ENCODE measurements at regions not wholly inside any gene's neighbourhood (a gene's known extent, or its start where the extent isn't known, plus 50 kb on each side); places are given as distances from the start of the nearest gene placed in this dataset.
"Not testable (repeated sequence)": the region's sequence is repeated elsewhere in the genome, so short reads cannot be mapped to it uniquely, and the experiment has no call there.

GRCh38 chr9:7653262-7653661, 146.3 kb downstream of the DMAC1 start:
- TF ChIP-seq CTCF (IDR thresholded peaks at IDR 0.05; ENCODE audit: insufficient read depth, low read length, severe bottlenecking): no peak
- FAIRE-seq (no peak), DNase-seq (ENCODE audit: low read depth) (no peak)
- no peaks in the 10 kb centered on the region for H3K36me3 ChIP-seq (ENCODE audit: control insufficient read depth, insufficient read depth, low read length)
- H3K27me3 ChIP-seq (ENCODE audit: control insufficient read depth, insufficient read depth, low read length): no peaks in the 10 kb centered on the region
- no peak overlapping the region for H3K4me3 ChIP-seq (ENCODE audit: low read depth, low read length)

- DNase-seq (ENCODE audit: low read depth): no peak
- Histone ChIP-seq H3K4me3 (ENCODE audit: low read depth, low read length) (no peak overlapping the region), H3K36me3 (ENCODE audit: control insufficient read depth, insufficient read depth, low read length) (no peaks in the 10 kb centered on the region), H3K27me3 (ENCODE audit: control insufficient read depth, insufficient read depth, low read length) (no peaks in the 10 kb centered on the region)
- FAIRE-seq: no peak
- no peak for TF ChIP-seq CTCF (IDR thresholded peaks at IDR 0.05; ENCODE audit: insufficient read depth, low read length, severe bottlenecking)
Measured at GRCh38 chr9:7640231-7640630, 159.3 kb downstream of the DMAC1 start.

- DNase-seq (ENCODE audit: low read depth) (no peak), FAIRE-seq (no peak)
- Histone ChIP-seq H3K36me3 (ENCODE audit: control insufficient read depth, insufficient read depth, low read length) (no peaks in the 10 kb centered on the region), H3K4me3 (ENCODE audit: low read depth, low read length) (no peak overlapping the region), H3K27me3 (ENCODE audit: control insufficient read depth, insufficient read depth, low read length) (no peaks in the 10 kb centered on the region)
- TF ChIP-seq CTCF (IDR thresholded peaks at IDR 0.05; ENCODE audit: insufficient read depth, low read length, severe bottlenecking): no peak
Measured at GRCh38 chr9:7639471-7639870, 160.1 kb downstream of the DMAC1 start.

- no peaks in the 10 kb centered on the region for H3K36me3 ChIP-seq (ENCODE audit: control insufficient read depth, insufficient read depth, low read length)
- DNase-seq (ENCODE audit: low read depth): no peak
- no peaks in the 10 kb centered on the region for H3K27me3 ChIP-seq (ENCODE audit: control insufficient read depth, insufficient read depth, low read length)
- no peak for FAIRE-seq
- no peak overlapping the region for H3K4me3 ChIP-seq (ENCODE audit: low read depth, low read length)
- TF ChIP-seq CTCF (IDR thresholded peaks at IDR 0.05; ENCODE audit: insufficient read depth, low read length, severe bottlenecking): no peak
Measured at GRCh38 chr9:7636838-7637467, 162.6 kb downstream of the DMAC1 start.

- FAIRE-seq: no peak
- no peaks in the 10 kb centered on the region for H3K27me3 ChIP-seq (ENCODE audit: control insufficient read depth, insufficient read depth, low read length)
- no peak overlapping the region for H3K4me3 ChIP-seq (ENCODE audit: low read depth, low read length)
- no peaks in the 10 kb centered on the region for H3K36me3 ChIP-seq (ENCODE audit: control insufficient read depth, insufficient read depth, low read length)
- TF ChIP-seq CTCF (IDR thresholded peaks at IDR 0.05; ENCODE audit: insufficient read depth, low read length, severe bottlenecking): no peak
- no peak for DNase-seq (ENCODE audit: low read depth)
Measured at GRCh38 chr9:7636309-7636708, 163.3 kb downstream of the DMAC1 start.

- H3K36me3 ChIP-seq (ENCODE audit: control insufficient read depth, insufficient read depth, low read length); FAIRE-seq; H3K4me3 ChIP-seq (ENCODE audit: low read depth, low read length); DNase-seq (ENCODE audit: low read depth); H3K27me3 ChIP-seq (ENCODE audit: control insufficient read depth, insufficient read depth, low read length): not testable (repeated sequence)
Measured at GRCh38 chr9:7626571-7627029, 173.0 kb downstream of the DMAC1 start.
